HG03103 (cell line): ENCODE measurements at regions not wholly inside any gene's neighbourhood (a gene's known extent, or its start where the extent isn't known, plus 50 kb on each side); places are given as distances from the start of the nearest gene placed in this dataset.

ENCODE experiments used
- ATAC-seq: cut with Tn5 transposase; IDR thresholded peaks from one replicate; pipeline ENCODE4 v1.9.1; 2021; ENCODE audit warnings: low read depth; ENCODE audit not compliant: unreplicated experiment

DNA sequence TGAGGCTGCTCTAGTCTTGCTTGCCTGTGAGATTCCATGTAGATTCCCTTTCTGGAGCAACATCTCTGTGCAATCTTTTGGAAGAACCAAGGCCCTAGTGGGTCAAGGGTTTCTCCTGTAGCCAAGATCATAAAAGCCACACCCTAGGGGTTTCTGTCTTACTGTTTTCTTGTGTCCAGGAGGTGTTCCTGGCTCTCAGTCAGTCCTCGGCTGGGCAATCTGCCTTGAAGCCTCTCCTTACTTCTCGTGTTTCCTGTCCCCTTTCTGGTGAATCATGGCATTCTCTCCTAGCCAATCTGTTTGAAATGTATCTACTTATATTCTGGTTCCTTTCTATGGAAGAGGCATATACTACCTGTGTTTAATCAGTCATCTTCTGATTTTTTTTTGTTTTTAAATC, 484.8 kb upstream of the UBE2E3 start:
- ATAC-seq, result no peak

DNA sequence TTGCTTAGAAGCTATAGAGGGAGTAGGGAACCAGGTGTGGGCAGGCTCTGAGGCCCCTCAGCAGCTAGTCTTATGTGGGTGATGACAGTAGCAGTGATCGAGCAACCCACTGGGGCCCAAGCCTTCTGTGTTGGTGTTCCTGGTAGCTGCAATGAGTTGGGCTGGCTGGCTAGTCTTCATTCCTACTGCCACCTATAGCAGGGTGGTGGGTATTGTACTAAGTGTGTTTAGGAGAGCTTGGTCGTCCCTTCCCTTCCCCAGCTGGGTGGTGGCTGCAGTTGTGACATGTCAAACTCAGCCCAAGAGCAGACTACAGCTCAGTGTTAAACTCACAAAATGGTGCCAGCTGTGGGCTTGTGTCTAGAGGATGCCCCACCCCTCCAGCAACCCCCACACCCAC, 486.1 kb upstream of the UBE2E3 start:
- no peak for ATAC-seq

DNA sequence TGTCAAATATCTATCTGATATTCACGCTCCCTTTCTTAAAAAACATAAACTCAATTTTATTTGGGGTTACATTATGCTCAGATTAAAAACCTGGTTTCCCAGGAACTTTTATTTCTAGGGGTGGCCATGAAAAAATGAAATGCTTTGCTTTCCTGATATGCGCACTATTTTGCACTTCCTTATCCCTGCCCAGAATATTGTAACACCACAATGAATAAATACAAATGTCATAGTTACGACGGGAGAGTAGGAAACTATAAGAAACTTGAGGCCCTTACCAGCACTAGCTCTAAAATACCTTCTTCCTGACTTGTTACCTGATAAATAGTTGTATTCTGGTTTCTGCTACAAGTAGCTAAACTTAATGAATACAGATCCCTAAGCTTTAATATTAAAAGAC, 475.6 kb upstream of the CWC22 start:
- ATAC-seq, result no peak

DNA sequence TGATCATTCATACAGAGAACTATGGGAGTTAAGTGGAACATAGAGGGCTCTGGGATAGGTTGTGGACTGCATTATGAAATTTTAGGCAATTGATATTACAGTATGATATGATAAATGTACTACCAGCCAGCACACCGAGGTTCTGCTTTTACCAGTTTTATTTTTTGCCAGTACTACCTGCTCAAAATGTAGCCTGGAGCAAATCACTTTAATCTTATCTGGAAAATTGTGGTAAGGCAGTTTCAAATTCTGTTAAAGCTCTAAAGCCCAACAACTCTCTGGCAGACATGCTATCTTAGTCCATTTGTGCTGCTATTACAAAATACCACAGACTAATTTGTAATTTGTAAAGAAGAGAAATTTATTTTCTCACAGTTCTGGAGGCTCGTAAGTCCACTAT, 474.9 kb upstream of the CWC22 start:
- no peak for ATAC-seq

DNA sequence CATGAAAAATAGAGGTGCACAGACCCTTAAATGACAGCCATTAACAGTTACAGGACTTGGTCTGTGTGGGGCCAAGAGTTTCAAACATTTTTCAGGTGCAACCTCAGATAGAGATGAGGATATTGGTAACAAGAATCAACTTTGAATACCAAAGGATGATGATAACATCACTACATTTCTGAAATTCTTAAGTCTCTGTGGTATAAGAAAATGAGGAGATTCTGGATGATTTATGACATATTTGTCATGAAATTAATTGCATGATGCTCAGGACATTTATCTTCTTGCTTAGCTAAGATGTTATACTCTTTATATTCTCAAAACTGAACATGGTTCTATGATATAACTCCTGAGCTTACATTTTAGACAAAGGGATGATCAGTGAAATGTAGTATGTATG, 471.8 kb upstream of the CWC22 start:
- no peak for ATAC-seq

DNA sequence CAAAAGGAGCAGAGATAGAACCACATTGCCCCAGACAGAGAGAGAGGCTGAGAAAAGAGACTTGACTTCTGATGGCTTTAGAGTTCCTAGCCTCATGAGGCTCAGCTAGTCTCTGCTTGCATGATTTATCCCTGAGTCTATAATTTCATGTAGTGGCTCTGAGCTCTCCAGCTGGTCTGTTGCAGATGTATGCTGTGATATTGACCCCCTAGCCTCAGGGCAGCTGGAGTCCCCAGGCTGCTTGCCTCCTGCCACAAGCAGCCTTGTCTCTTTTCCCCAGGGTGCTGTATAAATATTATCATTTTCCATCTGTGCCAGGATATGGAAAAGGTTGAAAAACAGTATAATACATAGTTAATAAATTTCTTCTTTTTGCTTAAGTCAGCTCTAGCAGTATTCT, 467.6 kb upstream of the CWC22 start:
- no peak for ATAC-seq

DNA sequence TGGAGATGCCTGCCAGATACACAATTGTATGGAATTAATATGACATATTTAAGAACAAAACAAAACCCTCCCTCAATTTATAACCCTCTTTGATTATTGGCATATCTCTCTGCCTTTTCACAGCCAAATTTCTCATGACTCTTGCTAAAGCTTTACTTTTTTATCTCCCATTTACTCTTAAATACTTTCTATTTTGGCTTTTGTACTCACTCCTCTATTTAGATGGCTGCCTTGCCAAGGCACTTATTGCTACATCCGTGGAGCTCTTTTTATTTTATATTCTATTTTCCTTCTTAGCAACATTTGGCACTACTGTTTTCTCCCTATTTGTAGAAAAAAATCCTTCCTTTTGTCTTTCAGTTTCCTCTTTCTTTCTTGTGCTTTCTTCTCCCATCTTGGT, 466.4 kb upstream of the CWC22 start:
- no peak for ATAC-seq

DNA sequence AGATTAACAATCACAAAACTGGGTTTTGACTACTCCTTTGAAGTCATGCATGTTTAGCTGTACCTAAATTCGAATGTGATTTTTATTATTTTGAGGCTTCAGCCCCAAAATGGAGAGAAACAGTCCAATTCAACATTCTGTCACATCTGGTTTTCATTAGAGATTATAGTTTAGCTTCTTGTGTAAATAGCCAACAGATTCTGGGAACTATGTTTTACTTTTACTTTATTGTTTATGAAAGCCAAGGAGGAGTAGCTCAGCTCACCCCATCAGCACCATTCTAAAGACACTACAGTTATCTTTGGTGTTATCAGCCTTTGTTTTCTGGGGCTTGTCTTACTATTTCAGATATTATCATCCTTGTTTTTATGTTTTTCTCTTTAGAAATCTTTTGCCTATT, 465.0 kb upstream of the CWC22 start:
- no peak for ATAC-seq

DNA sequence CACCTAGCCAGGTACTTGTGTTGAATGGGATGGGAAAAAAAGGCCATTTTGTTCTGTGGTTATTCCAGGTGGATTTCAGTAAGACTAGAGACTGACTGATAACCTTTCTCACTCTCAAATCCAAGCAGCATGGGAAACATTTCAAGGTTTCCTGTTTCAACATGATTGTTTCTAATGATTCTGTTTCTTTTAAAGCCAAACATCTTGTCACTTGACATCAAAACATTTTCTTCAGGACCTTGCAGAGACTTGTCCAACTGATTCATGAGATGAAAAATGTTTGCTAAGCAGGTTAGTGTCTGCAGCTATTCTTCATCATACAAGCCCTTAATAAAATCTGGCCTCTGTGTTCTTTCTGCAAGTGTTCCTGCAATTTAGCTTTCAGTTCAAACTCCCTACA, 456.5 kb upstream of the CWC22 start:
- no peak for ATAC-seq

DNA sequence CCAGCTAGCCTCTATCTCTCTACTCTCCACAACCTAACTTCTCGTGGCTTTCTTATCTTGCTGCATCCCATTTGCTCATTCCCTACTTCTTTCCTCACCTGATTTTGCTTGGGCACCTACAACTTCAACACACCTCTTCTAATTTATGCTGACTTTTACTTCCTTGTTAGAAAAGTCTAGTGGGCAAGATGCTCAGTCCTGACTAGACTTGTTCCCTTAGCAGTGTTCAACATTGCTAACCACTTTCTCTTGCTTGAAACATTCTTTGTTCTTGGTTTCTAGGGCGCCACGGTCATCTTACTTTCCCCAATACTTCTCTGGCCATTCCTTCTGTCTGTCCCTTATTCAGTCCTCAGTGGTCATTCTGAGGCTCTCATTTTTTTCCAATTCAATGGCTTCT, 454.7 kb upstream of the CWC22 start:
- no peak for ATAC-seq

DNA sequence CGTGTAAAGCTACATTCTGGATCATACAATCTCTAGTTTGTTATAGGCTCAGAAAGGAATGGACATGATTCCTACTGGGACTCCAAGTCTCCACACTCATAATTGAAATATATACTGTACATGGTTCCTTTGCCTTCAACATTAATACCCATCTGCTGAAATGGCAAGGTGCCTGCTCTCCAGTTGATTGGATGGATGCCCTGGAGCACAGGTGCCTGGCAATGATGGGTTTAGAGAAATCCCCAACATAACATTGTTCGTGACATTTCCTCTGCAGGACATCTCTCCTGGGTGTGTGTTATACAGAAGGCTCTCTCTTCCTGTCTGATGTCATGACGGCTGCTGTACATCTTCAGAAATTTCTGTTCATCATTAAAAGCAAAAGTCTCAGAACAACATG, 449.7 kb upstream of the CWC22 start:
- ATAC-seq, result no peak

DNA sequence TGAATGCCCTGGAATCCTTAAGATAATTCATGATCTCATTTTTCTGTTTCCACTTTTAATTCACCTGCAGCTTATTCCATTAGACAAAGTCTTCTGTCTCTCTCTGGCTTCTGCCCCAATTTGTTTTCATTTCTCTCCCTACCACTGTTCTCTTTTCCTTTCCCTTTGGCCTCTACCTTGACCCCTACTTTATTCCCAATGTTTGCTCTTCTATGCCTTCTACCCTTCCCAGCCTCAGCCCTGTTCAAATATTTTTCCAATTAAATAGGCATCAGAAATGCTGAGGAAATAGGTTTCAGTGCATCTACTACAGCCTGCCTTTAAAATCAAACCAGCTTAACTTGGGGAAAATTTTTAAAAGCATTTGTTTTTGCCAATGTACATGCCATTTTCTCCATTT, 443.7 kb upstream of the CWC22 start:
- no peak for ATAC-seq

DNA sequence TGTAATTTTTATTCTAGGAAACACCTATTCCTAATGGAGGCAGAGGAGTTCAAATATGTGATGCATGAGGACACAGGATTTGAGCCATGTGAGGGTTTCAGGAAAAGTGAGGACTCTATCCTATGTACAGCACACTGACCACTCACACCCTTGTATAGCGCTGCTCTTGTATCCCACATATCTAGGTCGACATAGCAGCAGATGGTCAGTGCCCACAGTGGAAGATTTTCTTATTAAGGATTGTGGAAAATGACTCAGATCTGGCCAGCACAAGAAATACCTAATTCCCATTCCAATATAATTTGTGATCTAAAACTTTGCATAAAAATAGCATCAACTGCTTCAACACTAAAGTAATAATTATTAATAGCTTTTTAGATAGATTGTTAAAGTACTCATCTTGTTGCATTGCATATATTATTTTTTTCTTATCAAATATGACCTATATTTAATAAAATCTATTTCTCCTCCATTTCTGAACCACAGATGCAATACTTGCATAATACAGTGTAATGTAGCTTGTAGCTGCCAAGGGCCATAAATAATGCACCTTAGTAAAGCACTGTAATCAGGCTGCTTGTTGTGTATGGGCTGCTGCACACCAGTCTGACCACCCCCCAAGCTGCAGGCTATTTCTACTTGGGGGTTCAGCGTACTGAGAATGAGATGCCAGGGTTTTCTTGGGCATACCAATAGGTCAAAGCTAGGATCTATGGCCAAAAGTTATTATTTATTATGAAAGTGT, 442.2 kb upstream of the CWC22 start:
- no peak for ATAC-seq

DNA sequence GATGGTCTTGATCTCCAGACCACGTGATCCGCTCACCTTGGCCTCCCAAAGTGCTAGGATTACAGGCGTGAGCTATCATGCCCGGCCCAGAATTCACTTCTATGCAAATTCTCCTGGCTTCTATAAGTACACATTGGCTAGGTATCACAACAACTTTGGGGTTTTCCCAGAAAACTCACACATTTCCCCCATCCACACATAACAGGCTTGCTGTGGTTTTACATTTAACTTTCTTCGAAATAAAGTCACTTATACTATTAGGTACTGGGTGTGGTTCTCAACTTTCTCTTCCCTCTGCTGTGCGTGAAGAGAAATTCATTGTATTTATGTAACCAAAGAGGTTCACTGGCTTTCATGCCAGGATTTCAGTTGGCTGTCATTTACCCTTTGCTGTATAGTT, 439.4 kb upstream of the CWC22 start:
- no peak for ATAC-seq

DNA sequence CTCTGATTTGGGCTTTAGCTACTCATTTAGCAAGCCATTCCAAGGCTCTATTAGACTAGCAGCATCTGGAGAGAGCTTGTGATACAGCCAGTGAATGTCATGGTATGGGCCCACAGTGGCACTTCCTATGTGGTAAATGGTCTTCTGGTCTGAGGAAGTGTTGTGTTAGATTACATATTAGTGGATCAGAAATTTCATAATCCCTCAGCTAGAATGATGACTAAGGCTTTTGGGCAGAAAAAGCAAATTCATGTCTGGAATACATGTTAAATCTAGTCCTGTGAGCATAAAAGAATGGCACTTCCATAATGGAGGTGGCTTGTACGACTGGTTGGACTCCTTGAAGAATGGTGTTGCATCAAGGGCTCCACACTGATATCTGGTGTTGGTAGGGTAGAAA, 436.8 kb upstream of the CWC22 start:
- no peak for ATAC-seq

DNA sequence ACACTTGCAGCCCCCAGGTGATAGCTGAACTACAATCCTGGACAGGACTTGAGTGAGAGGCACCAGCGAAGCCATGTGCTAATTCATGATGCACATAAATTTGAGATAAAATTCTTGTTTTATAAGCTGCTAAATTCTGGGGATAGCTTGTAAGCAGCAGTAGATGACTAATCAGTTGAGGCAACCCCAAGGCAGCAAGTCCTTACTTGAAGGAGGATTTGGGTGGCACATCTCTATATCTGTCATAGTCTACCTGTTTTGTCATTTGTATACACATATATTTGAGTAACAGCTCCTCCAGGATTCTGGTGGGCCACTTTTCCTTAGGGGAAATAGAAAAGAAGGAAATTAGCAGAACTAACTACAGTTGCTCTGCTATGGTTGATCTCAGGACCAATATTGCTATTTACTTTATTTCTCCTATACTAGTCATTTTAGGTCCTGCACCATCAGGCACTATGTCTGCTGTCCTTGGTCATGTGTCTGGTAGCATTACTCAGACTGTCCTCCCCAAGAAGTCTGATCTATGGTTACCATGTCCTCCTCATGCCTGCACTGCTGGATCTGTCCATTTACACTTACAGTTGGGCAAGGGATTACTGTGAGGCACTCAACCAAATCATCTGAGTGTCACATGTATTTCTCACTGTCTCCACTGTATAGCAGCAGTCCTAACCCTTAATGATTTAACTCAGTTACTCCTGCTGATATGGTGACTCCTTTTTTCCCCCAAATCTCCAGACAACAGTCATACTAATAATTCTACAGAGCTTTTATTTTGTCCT, 436.0 kb upstream of the CWC22 start:
- ATAC-seq, result no peak

DNA sequence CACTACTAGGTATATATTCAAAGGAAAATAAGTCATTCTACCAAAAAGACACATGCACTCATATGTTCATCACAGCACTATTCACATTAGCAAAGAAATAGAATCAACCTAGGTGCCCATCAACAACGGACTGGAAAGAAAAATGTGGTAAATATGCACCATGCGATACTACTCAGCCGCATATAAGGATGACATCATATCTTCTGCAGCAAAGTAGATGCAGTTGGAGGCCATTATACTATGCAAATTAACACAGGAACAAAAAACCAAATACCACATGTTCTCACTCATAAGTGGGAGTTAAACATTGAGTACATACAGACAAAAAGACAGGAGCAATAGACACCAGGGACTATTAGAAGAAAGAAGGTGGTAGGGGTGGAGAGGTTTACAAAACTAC, 412.1 kb upstream of the CWC22 start:
- no peak for ATAC-seq

DNA sequence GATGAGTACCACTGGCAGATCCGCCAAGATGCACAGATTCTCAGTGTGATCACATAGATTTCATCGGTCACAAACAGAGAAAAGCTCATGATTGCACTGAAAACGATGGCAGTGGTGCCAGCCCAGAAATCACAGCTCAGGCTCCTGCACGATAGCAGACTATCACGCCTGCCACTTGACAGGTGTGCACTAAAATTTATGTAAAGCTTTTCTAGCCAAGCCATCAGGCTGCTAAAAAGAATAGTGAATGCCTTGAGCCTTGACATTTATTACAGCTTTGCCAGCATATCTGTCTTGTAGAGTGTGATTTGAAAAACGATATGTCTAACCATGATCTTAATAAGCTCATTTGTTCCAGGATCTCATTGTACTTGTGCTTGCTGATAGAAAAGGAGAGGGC, 409.5 kb upstream of the CWC22 start:
- ATAC-seq, result no peak

DNA sequence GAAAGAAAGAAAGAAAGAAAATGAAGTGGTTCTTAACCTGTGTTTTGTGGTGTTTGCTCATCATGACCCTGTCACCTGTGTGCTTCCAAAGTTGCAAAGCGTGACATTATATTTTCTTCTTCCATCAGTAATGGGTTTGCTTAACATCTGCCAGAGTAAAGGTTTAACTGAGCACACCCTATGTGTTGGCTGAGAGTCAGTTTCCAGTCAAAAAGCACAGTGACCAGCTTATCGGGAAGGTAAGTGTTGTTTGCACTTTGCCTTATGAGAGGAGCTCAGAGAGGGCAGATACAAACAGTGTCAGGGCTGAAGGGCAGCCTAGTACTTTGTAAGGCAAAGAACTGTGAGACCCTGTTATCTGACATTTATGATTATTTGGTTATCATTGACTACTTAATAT, 406.2 kb upstream of the CWC22 start:
- ATAC-seq, result no peak

DNA sequence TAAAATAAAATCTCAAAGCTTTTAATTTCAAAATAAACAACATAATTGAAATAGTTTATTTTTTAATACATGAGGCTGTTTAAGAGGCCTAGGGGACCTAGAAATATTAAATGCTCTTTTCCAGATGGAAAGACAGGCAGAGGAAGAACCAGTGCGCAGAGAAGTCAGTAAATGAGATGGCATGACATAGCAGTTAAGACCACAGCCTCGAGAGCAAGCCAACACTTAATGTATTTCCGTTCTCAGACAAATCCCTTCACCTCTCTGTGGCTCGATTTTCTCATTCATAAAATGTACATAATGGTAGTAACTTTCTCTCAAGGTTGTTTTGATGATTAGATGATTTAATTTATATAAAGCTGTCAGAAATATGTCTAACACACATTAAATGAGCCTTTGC, 405.1 kb upstream of the CWC22 start:
- no peak for ATAC-seq

DNA sequence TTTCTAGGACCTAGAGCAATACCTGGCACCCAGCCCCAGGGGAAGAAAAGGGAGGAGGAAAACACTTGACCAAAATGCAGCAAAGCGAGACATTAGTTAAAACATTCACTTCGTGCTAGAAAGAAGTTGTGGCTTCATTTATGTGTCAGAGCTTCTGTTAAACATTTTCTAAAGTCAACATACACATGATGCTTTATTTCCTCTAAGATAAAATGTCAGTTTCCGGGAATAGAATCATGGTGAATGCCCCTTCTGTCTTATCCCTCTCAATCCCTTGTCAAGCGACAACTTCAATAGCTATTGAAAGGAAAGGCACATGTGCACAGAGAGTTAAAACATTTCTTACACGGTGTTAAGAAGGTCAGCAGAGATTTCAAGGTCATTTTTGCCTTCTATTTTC, 404.6 kb upstream of the CWC22 start:
- ATAC-seq, result no peak

DNA sequence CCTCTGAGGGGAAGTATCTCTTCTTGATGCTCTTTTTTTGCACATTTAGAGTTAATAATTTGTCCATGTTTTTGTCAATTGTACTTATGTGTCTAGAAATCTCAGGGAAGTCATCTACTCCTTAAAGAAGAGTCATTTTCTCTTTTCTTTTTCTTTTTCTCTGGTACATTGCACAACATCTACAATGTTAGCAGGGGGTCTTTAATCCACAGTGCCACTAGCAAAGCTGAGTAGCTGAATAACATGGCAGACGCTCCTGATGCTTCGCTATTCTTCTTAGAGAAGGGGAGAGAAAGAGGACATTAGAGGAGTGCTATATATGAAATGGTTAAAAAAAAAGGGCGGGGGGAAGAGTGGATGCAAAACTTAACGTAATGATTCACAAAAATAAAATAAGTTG, 399.6 kb upstream of the CWC22 start:
- ATAC-seq, result no peak
